Upper lobe of left lung (tissue), 4 donors: ENCODE measurements at regions not wholly inside any gene's neighbourhood (a gene's known extent, or its start where the extent isn't known, plus 50 kb on each side); places are given as distances from the start of the nearest gene placed in this dataset.

Experiments
- CTCF ChIP-seq, 6 experiments: fragments of 450-650 bp in 4 of 6; fragments of 200-600 bp in 2 of 6; sonication (generic) in 2 of 6; IDR thresholded peaks; one replicate each; pipeline ENCODE4 v1.5.1; 2016 to 2019; ENCODE audit warnings: antibody characterized with exemption in 6 of 6
- EP300 ChIP-seq, 4 donors: sonication (generic); formaldehyde crosslinking; IDR thresholded peaks; one replicate each; pipeline ENCODE4 v1.5.1; 2017; ENCODE audit warnings: antibody characterized with exemption in 4 of 4, control low read depth in 2 of 4
- POLR2A ChIP-seq, 4 donors: fragments of 450-650 bp; IDR thresholded peaks; one replicate each; pipeline ENCODE4 v1.5.1; 2016 to 2017; ENCODE audit warnings: antibody characterized with exemption in 4 of 4, mild to moderate bottlenecking in 2 of 4

DNA sequence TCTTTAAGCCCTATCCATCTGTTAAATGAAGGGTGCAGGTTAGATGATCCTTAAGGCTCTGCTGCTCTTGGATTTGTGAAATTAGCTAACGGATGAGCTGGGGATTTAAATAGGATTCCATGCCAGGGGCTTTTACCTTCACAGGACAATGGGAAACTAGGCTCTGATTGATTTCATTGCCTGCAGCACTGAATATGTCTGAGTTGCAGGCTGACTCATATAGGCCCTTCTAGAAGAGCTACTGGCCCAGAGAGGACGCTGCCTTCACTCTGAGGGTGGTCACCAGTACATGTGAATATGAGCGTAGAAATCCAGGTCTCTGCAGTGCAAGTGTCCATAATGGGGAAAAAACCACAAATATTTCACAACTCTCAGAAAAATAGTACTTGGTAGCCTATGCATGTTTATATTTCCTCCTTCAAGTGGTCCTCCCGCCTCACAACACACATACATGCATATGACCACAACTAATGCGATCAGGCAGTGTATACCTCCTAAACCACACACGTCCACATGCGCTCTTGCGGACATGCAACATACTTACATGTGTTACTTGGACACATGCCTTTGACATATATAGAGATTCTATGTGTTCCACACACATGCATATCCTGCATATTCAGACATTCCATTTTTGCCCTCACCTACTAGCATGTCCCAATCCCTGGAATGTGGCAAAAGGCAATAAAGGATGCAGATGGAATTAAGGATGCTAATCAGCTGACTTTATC, 233.8 kb upstream of the JUN start:
- TF ChIP-seq POLR2A (IDR thresholded peaks at IDR 0.05), result no peak
- TF ChIP-seq CTCF (IDR thresholded peaks at IDR 0.05), result no peak
- no peak for TF ChIP-seq EP300 (IDR thresholded peaks at IDR 0.05)
